H9 (cell line): ENCODE measurements at regions not wholly inside any gene's neighbourhood (a gene's known extent, or its start where the extent isn't known, plus 50 kb on each side); places are given as distances from the start of the nearest gene placed in this dataset.

Source experiments
- DNase-seq: peaks from one replicate; pipeline ENCODE4 v3.0.0-alpha.2; 2017
- H2AFZ ChIP-seq: one replicate; pipeline ENCODE4 v1.6.1; 2013; ENCODE audit warnings: mild to moderate bottlenecking, low read length, control low read depth, moderate library complexity
- H2AK5ac ChIP-seq: 2 replicates; pipeline ENCODE4 v1.6.1; 2013; ENCODE audit warnings: low read length, control low read depth, mixed read lengths; ENCODE audit not compliant: insufficient read length
- H2BK120ac ChIP-seq: one replicate; pipeline ENCODE4 v1.6.1; 2013; ENCODE audit warnings: low read depth, mild to moderate bottlenecking, low read length, control low read depth, inconsistent platforms; ENCODE audit not compliant: poor library complexity, severe bottlenecking
- H2BK12ac ChIP-seq: 2 replicates; pipeline ENCODE4 v1.6.1; 2013; ENCODE audit warnings: low read length, control low read depth, mixed read lengths, low read depth; ENCODE audit not compliant: insufficient read length
- H2BK15ac ChIP-seq: 2 replicates; pipeline ENCODE4 v1.6.1; 2013; ENCODE audit warnings: low read depth, low read length, control low read depth
- H2BK20ac ChIP-seq: one replicate; pipeline ENCODE4 v1.6.1; 2013; ENCODE audit warnings: low read depth, mild to moderate bottlenecking, low read length, control low read depth, inconsistent platforms; ENCODE audit not compliant: poor library complexity, severe bottlenecking
- H2BK5ac ChIP-seq: 2 replicates; pipeline ENCODE4 v1.6.1; 2013; ENCODE audit warnings: low read length, control low read depth, mixed read lengths; ENCODE audit not compliant: insufficient read length
- H3K14ac ChIP-seq: 2 replicates; pipeline ENCODE4 v1.6.1; 2013; ENCODE audit warnings: low read length, control low read depth; ENCODE audit not compliant: insufficient read depth
- H3K18ac ChIP-seq: 2 replicates; pipeline ENCODE4 v1.6.1; 2013; ENCODE audit warnings: low read depth, mild to moderate bottlenecking, mixed read lengths, low read length, control low read depth; ENCODE audit not compliant: insufficient read length
- H3K23ac ChIP-seq: 2 replicates; pipeline ENCODE4 v1.6.1; 2013; ENCODE audit warnings: low read length, control low read depth, mixed read lengths, low read depth; ENCODE audit not compliant: insufficient read length
- H3K23me2 ChIP-seq: 2 replicates; pipeline ENCODE4 v1.6.1; 2013; ENCODE audit warnings: low read depth, mild to moderate bottlenecking, mixed read lengths, low read length, control low read depth; ENCODE audit not compliant: insufficient read length, poor library complexity, severe bottlenecking
- H3K27ac ChIP-seq: 2 replicates; pipeline ENCODE4 v1.5.1; 2013; ENCODE audit warnings: low read length, control low read depth, mixed read lengths, low read depth; ENCODE audit not compliant: insufficient read length
- H3K27me3 ChIP-seq: 2 replicates; pipeline ENCODE4 v1.6.1; 2013; ENCODE audit warnings: low read length, control low read depth, inconsistent platforms; ENCODE audit not compliant: insufficient read depth
- H3K4ac ChIP-seq: 2 replicates; pipeline ENCODE4 v1.6.1; 2013; ENCODE audit warnings: low read depth, mild to moderate bottlenecking, control low read depth, inconsistent platforms, low read length, moderate library complexity
- H3K4me1 ChIP-seq: 2 replicates; pipeline ENCODE4 v1.6.1; 2013; ENCODE audit warnings: low read length, control low read depth, inconsistent platforms; ENCODE audit not compliant: insufficient read depth
- H3K4me2 ChIP-seq: 2 replicates; pipeline ENCODE4 v1.6.1; 2013; ENCODE audit warnings: low read length, control low read depth, mixed read lengths; ENCODE audit not compliant: insufficient read length, insufficient read depth
- H3K56ac ChIP-seq: 2 replicates; pipeline ENCODE4 v1.6.1; 2013; ENCODE audit warnings: low read depth, mild to moderate bottlenecking, mixed read lengths, low read length, control low read depth; ENCODE audit not compliant: insufficient read length
- H3K79me1 ChIP-seq: 2 replicates; pipeline ENCODE4 v1.6.1; 2013; ENCODE audit warnings: low read depth, mild to moderate bottlenecking, moderate library complexity, low read length, control low read depth, inconsistent platforms; ENCODE audit not compliant: insufficient read depth, poor library complexity, severe bottlenecking
- H3K79me2 ChIP-seq: 2 replicates; pipeline ENCODE4 v1.6.1; 2013; ENCODE audit warnings: low read length, control low read depth, inconsistent platforms; ENCODE audit not compliant: insufficient read depth
- H3K9ac ChIP-seq: 2 replicates; pipeline ENCODE4 v1.6.1; 2013; ENCODE audit warnings: low read length, control low read depth, mixed read lengths; ENCODE audit not compliant: insufficient read length; ENCODE audit errors: extremely low read depth
- H3K9me3 ChIP-seq: one replicate; pipeline ENCODE4 v1.6.1; 2013; ENCODE audit warnings: low read depth, low read length, inconsistent platforms; ENCODE audit not compliant: control insufficient read depth
- H3T11ph ChIP-seq: one replicate; pipeline ENCODE4 v1.6.1; 2013; ENCODE audit warnings: mild to moderate bottlenecking, low read length, control low read depth, inconsistent platforms
- H4K20me1 ChIP-seq: one replicate; pipeline ENCODE4 v1.6.1; 2013; ENCODE audit not compliant: control insufficient read depth, insufficient read length, insufficient read depth
- H4K5ac ChIP-seq: 2 replicates; pipeline ENCODE4 v1.6.1; 2013; ENCODE audit warnings: low read depth, mild to moderate bottlenecking, mixed read lengths, low read length, control low read depth; ENCODE audit not compliant: insufficient read length
- H4K8ac ChIP-seq: replicated peaks from 2 replicates; pipeline ENCODE4 v1.6.1; 2013; ENCODE audit warnings: low read length, control low read depth, mixed read lengths, low read depth; ENCODE audit not compliant: insufficient read length
- H4K91ac ChIP-seq: 2 replicates; pipeline ENCODE4 v1.6.1; 2013; ENCODE audit warnings: low read depth, mild to moderate bottlenecking, moderate library complexity, mixed read lengths, low read length, control low read depth; ENCODE audit not compliant: insufficient read length
- H3K27ac Mint-ChIP-seq, 3 experiments: 2 replicates in 2 of 3; 3 replicates in 1 of 3; pipeline ENCODE4 v1.8.0; 2020 to 2021; ENCODE audit warnings: mixed read lengths in 3 of 3, mild to moderate bottlenecking in 1 of 3, moderate library complexity in 1 of 3
- H3K27me3 Mint-ChIP-seq: 2 replicates; pipeline ENCODE4 v1.8.0; 2021; ENCODE audit warnings: low read depth, mild to moderate bottlenecking, moderate library complexity, mixed read lengths
- H3K36me3 Mint-ChIP-seq, 3 experiments: 2 replicates in 2 of 3; 3 replicates in 1 of 3; pipeline ENCODE4 v1.8.0; 2020 to 2021; ENCODE audit warnings: low read depth in 3 of 3, mixed read lengths in 3 of 3; ENCODE audit not compliant: insufficient read depth in 1 of 3
- H3K4me1 Mint-ChIP-seq, 2 experiments: 2 replicates each; pipeline ENCODE4 v1.8.0; 2020; ENCODE audit warnings: mixed read lengths in 2 of 2
- H3K4me3 Mint-ChIP-seq, 2 experiments: 2 replicates in 1 of 2; 3 replicates in 1 of 2; pipeline ENCODE4 v1.8.0; 2020 to 2021; ENCODE audit warnings: mild to moderate bottlenecking in 2 of 2, mixed read lengths in 2 of 2, moderate library complexity in 1 of 2
- H3K9me3 Mint-ChIP-seq, 2 experiments: 2 replicates in 1 of 2; 3 replicates in 1 of 2; pipeline ENCODE4 v1.8.0; 2020; ENCODE audit warnings: mild to moderate bottlenecking in 2 of 2, mixed read lengths in 2 of 2, moderate library complexity in 1 of 2
- WGBS: extraction: QIAGEN DNeasy Blood & Tissue Kit; methylation state at CpG from one replicate; pipeline ENCODE4 v1.1.7; 2013; ENCODE audit warnings: missing lambda C conversion rate, low lambda C conversion rate, mixed read lengths; ENCODE audit not compliant: insufficient read length; ENCODE audit errors: extremely low coverage; 5-methylcytosine and 5-hydroxymethylcytosine counted together
- TF ChIP-seq, protein P1 (sequence below): fragments of 200-600 bp; sonication (generic); conservative IDR thresholded peaks from 3 replicates; pipeline ENCODE4 v1.8.0; 2021; ENCODE audit warnings: antibody characterized with exemption, mild to moderate bottlenecking

DNA sequence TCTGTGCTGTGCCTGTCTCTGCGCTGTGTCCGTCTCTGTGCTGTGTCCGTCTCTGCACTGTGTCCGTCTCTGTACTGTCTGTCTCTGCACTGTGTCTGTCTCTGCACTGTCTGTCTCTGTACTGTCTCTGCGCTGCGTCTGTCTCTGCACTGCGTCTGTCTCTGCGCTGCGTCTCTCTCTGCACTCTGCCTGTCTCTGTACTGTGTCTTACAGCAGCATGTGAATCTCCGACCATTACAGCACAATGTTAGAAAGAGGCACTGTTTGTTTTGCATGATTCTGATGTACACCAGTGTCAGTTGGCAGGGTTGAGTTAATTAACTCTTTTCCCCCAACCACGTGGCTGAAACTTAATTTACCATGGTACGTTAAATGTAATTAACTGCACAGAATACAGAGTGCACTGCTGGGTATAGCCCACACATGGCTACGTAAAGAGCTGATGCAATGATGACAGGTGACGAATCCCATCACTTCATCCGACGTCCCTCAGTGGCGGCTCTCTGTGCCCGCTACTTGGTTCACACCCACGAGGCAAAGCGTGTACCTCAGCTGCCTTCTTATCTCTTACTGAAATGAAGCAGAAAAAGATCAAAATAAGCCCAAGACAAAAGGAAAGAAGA lies 127.7 kb upstream of the SFSWAP start:
- Histone ChIP-seq H4K91ac (no peak overlapping the region), H3K23ac (no peak overlapping the region), H4K5ac (no peak overlapping the region), H3K23me2 (no peaks in the 10 kb centered on the region), H4K8ac (no peak overlapping the region), H2BK15ac (no peak overlapping the region), H3K4me2 (no peak overlapping the region), H2BK12ac (no peak overlapping the region), H3K4me1 (no peaks in the 10 kb centered on the region), H2AFZ (no peak overlapping the region), H3K18ac (no peak overlapping the region), H4K20me1 (peaks cover 3% of the 10 kb centered on the region), H3K56ac (no peak overlapping the region), H3K9ac (no peak overlapping the region), H2BK20ac (no peak overlapping the region), H2AK5ac (no peak overlapping the region), H3K4ac (no peak overlapping the region), H3K79me2 (no peaks in the 10 kb centered on the region), H3K79me1 (no peaks in the 10 kb centered on the region), H2BK120ac (no peak overlapping the region), H3K9me3 (no peaks in the 10 kb centered on the region), H3K14ac (no peak overlapping the region), H2BK5ac (no peak overlapping the region), H3K27ac (no peak overlapping the region), H3T11ph (no peak overlapping the region), H3K27me3 (no peaks in the 10 kb centered on the region)
- no peak for DNase-seq
- peaks cover 0 to 2% (median 0%) of the 10 kb centered on the region in 3 experiments; a peak in 1 of 7 replicates for H3K36me3 Mint-ChIP-seq
- H3K4me3 Mint-ChIP-seq: no peak overlapping the region
- H3K27me3 Mint-ChIP-seq: peaks cover 22% of the 10 kb centered on the region
- TF ChIP-seq, protein P1, sequence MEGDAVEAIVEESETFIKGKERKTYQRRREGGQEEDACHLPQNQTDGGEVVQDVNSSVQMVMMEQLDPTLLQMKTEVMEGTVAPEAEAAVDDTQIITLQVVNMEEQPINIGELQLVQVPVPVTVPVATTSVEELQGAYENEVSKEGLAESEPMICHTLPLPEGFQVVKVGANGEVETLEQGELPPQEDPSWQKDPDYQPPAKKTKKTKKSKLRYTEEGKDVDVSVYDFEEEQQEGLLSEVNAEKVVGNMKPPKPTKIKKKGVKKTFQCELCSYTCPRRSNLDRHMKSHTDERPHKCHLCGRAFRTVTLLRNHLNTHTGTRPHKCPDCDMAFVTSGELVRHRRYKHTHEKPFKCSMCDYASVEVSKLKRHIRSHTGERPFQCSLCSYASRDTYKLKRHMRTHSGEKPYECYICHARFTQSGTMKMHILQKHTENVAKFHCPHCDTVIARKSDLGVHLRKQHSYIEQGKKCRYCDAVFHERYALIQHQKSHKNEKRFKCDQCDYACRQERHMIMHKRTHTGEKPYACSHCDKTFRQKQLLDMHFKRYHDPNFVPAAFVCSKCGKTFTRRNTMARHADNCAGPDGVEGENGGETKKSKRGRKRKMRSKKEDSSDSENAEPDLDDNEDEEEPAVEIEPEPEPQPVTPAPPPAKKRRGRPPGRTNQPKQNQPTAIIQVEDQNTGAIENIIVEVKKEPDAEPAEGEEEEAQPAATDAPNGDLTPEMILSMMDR: no peak
- H3K27ac Mint-ChIP-seq: no peak overlapping the region
- peaks cover 2 to 5% of the 10 kb centered on the region in 2 experiments; a peak in 2 of 4 replicates for H3K4me1 Mint-ChIP-seq
- H3K9me3 Mint-ChIP-seq: peaks cover 0 to 3% of the 10 kb centered on the region in 2 experiments; a peak in 2 of 5 replicates
- no CpG with 5 or more reads among the region's 20 CpGs for WGBS
